HG03139 (cell line): ENCODE measurements at regions not wholly inside any gene's neighbourhood (a gene's known extent, or its start where the extent isn't known, plus 50 kb on each side); places are given as distances from the start of the nearest gene placed in this dataset.

Source experiments
- ATAC-seq: cut with Tn5 transposase; IDR thresholded peaks from one replicate; pipeline ENCODE4 v1.9.1; 2021; ENCODE audit not compliant: unreplicated experiment

- no peak for ATAC-seq
Measured at GRCh38 chr9:28166179-28166578, 592.9 kb upstream of the C9orf72 start.

GRCh38 chr9:28177142-28177541 lies 603.9 kb upstream of the C9orf72 start:
- ATAC-seq, result no peak

- no peak for ATAC-seq
Measured at GRCh38 chr9:28177925-28178324, 604.6 kb upstream of the C9orf72 start.

- no peak for ATAC-seq
Measured at GRCh38 chr9:28179893-28180292, 606.6 kb upstream of the C9orf72 start.

- ATAC-seq, result no peak
Measured at GRCh38 chr9:28190981-28191380, 617.7 kb upstream of the C9orf72 start.

- no peak for ATAC-seq
Measured at GRCh38 chr9:28197653-28198052, 624.4 kb upstream of the C9orf72 start.

- no peak for ATAC-seq
Measured at GRCh38 chr9:28203036-28203435, 629.8 kb upstream of the C9orf72 start.

- ATAC-seq, result no peak
Measured at GRCh38 chr9:28206280-28206679, 633.0 kb upstream of the C9orf72 start.

GRCh38 chr9:28207657-28208056 lies 634.4 kb upstream of the C9orf72 start:
- ATAC-seq, result no peak

- ATAC-seq, result no peak
Measured at GRCh38 chr9:28209130-28209529, 635.8 kb upstream of the C9orf72 start.

GRCh38 chr9:28212979-28213378 lies 639.7 kb upstream of the C9orf72 start:
- ATAC-seq, result no peak

GRCh38 chr9:28215536-28216299 lies 642.4 kb upstream of the C9orf72 start:
- no peak for ATAC-seq

- no peak for ATAC-seq
Measured at GRCh38 chr9:28232686-28233085, 659.4 kb upstream of the C9orf72 start.

GRCh38 chr9:28234133-28234893 lies 661.0 kb upstream of the C9orf72 start:
- ATAC-seq, result no peak

GRCh38 chr9:28234894-28235277 lies 661.6 kb upstream of the C9orf72 start:
- ATAC-seq, result no peak

GRCh38 chr9:28249424-28249823 lies 676.1 kb upstream of the C9orf72 start:
- ATAC-seq, result no peak

GRCh38 chr9:28255174-28255573 lies 681.9 kb upstream of the C9orf72 start:
- no peak for ATAC-seq

GRCh38 chr9:28260330-28260729 lies 687.0 kb upstream of the C9orf72 start:
- no peak for ATAC-seq

GRCh38 chr9:28264368-28264767 lies 691.1 kb upstream of the C9orf72 start:
- no peak for ATAC-seq

GRCh38 chr9:28267351-28267750 lies 694.1 kb upstream of the C9orf72 start:
- ATAC-seq, result no peak

GRCh38 chr9:28270156-28270555 lies 696.9 kb upstream of the C9orf72 start:
- ATAC-seq, result no peak

GRCh38 chr9:28272127-28272526 lies 698.8 kb upstream of the C9orf72 start:
- ATAC-seq, result no peak
